GM19023 (cell line): ENCODE measurements at regions not wholly inside any gene's neighbourhood (a gene's known extent, or its start where the extent isn't known, plus 50 kb on each side); places are given as distances from the start of the nearest gene placed in this dataset.
"Not testable (repeated sequence)": the region's sequence is repeated elsewhere in the genome, so short reads cannot be mapped to it uniquely, and the experiment has no call there.

Experiments used
- ATAC-seq: cut with Tn5 transposase; IDR thresholded peaks from one replicate; pipeline ENCODE4 v1.9.1; 2021; ENCODE audit warnings: mild to moderate bottlenecking, moderate library complexity; ENCODE audit not compliant: unreplicated experiment

DNA sequence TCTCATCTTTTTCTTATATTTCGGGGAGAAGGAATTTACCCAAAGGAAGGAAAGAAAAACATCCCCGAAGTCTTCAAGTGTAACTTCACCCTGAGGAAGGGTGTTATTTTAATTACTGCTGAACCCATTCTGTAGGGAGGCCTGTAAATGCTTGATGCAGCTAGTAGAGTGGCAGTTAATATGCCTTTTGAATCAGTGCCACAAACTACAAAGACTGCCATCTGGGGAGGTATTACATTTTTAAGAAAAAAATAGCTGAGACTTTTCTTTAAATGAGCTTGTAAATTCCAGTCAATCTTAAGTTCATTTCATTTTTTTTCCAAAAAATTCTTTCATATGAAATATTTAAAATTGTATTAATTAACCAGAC lies 233.1 kb upstream of the FERD3L start:
- ATAC-seq: no peak

GRCh38 chr7:19377611-19378344 lies 232.6 kb upstream of the FERD3L start:
- ATAC-seq: no peak

GRCh38 chr7:19376538-19376937 lies 231.3 kb upstream of the FERD3L start:
- no peak for ATAC-seq

- ATAC-seq: no peak
These were observed 230.8 kb upstream of the FERD3L start for GRCh38 chr7:19375976-19376375.

- no peak for ATAC-seq
These were observed 228.1 kb upstream of the FERD3L start for GRCh38 chr7:19373334-19373733.

DNA sequence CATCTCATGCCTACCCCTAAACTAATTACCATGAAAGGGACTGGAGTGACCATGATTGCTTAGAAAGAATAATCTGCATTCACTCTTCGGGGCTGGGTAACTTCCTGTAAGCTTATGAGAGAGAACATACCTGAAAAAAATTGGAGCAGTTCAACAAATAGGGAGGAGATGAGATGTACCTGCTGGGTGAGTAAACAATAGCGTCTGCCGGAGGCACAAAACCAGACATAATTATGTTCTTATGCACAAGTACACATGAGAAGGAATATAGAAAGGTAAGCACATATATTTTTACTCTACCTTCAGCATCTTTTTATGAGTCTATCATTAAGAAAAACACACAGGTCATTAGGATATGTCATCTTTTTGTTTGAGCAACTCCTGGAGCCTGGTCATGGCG lies 224.6 kb upstream of the FERD3L start:
- ATAC-seq: no peak

- ATAC-seq: no peak
These were observed 224.0 kb upstream of the FERD3L start for GRCh38 chr7:19369182-19369581.

DNA sequence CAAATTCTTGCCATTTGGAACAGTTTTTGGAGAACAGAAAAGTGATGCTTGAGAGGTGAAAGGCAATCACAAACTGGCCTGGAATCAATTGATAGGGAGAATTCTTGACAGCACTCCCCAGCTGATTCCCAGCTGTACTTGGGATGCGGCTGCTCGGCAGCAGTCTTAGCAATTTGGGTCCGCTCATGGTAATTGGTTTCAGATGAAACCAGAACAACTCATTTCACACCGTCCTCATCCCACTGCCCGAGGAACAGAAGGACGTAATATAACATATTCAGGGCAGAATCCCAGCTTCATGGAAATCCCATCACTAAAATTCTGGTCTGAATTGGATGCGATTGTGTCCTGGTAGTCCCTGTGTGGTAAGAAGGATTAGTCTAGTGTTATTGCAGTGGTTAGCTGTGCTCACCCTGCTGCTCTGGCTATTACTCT lies 223.3 kb upstream of the FERD3L start:
- ATAC-seq: no peak

DNA sequence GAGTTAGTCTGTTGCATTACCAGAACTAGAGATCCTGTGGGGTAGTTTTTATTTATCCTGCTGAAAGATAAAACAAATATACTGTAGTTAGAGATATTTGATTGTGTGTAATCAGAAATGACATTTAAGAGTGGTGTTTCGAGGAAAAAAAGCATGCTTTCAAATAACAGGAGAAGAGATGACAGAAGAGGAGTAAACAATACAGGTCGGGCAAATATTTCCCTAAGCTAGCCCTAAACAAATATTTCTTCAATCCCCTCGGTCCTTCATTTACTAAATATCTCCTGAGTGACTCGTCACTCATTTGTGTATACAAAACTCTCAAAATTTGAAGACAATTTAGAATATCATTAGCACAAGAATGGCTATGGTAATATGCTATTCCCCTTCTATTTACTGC lies 219.7 kb upstream of the FERD3L start:
- ATAC-seq: no peak

DNA sequence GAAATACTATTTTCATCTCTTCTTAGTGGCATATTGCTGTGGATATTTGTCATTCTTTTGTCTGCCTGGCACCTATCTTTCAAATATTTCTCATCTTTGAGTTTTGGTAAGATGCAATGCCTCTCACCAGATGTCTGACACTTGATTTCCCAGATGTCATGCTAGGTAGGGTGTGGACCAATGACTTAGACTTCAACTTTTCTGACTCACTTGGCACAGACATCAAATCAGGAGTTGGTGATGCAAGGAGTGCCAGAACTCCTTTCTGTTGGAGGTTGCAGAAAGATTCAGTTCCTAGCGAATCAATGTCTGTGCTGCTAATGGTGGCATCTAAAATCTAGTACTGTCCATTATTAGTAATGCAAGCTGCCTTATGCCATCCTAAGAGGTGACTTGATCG lies 216.9 kb upstream of the FERD3L start:
- no peak for ATAC-seq

DNA sequence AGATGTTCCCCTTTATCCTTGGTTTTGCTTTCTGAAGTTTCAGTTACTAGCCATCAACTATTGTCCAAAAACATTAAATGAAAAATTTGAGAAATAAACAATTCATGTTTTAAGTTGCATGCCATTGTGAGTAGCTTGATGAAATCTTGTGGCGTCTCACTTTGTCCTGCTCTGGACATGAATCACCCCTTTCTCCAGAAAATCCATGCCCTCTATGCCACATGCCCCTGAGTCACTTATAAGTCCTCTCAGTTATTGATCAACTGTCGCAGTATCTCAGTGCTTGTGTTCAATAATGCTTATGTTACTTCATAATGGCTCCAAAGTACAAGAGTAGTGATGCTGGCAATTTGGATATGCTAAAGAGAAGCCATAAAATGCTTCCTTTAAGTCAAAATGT lies 208.0 kb upstream of the FERD3L start:
- no peak for ATAC-seq

DNA sequence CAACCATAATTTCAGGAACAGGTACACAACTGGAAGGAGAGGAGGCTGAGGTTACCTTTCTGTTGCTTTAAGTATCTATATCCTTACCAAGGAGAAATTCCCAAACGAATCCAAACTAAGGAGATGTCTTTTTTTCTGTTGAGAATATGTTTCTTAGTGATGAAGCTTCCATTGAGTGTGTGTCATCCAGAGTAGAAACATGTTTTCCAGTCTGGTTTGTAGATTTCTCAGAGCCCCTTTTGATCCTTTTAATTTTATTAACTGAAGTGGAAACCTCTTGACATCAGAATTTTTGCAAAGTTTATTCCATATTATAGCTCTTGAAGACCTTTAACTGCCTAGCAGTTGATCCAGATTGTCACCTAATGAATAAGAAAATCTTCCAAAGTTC lies 207.1 kb upstream of the FERD3L start:
- ATAC-seq: no peak

- no peak for ATAC-seq
These were observed 206.4 kb upstream of the FERD3L start for GRCh38 chr7:19351341-19352304.

- ATAC-seq: no peak
These were observed 194.3 kb upstream of the FERD3L start for GRCh38 chr7:19339512-19339911.

GRCh38 chr7:19338512-19338911 lies 193.3 kb upstream of the FERD3L start:
- not testable (repeated sequence) for ATAC-seq

DNA sequence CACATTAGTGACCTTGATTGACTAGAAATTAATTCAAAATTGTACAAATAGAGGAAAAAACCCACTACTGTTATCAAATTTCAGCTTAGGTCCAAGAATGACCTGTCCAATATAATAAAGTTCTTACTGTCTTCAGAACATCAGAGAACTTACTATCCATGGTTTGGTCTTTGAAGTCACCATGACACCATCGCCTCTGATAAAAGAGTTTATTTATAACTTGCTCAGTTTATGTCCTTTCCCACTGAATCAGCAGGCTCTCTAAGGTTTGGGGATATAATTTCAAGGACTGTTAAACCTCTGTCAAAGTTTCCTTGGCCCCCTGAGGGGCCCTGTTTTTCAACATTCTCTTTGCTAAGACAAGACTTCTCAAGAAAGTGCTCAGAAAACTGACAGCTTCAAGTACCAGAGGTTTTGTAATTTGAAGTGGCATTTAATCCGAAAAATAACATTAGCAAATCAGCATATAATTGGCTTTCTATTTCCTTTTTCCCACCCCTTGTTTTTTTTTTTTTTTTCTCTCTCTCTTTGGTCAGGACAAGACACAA lies 191.7 kb upstream of the FERD3L start:
- ATAC-seq: no peak

- no peak for ATAC-seq
These were observed 188.5 kb upstream of the FERD3L start for GRCh38 chr7:19333706-19334105.

- ATAC-seq: no peak
These were observed 181.8 kb upstream of the FERD3L start for GRCh38 chr7:19327018-19327417.

- ATAC-seq: no peak
These were observed 176.8 kb upstream of the FERD3L start for GRCh38 chr7:19322002-19322401.

GRCh38 chr7:19318287-19318686 lies 173.1 kb upstream of the FERD3L start:
- no peak for ATAC-seq

DNA sequence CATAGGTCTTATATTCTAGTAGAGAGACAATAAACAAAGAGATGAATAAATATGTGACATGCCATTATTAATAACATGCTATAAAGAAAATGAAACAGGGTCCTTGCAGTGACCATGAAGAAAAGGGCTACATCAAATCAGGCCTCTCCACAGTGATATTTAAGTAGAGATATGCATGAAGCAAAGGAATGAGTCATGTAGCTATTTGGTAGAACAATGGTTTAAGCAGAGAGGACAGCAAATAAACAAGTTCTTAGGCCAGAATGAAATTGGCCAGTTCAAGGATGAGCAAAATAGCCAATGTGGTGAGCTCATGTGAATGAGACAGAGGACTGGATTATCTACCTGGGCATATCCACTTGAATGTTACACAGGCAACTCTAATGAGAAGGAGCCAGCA lies 172.2 kb upstream of the FERD3L start:
- ATAC-seq: no peak

GRCh38 chr7:19312416-19312815 lies 167.2 kb upstream of the FERD3L start:
- ATAC-seq: no peak
